Suprapubic skin (tissue), 4 donors: ENCODE measurements at regions not wholly inside any gene's neighbourhood (a gene's known extent, or its start where the extent isn't known, plus 50 kb on each side); places are given as distances from the start of the nearest gene placed in this dataset.

Source experiments
- DNase-seq, 2 donors: peaks; one replicate each; pipeline ENCODE4 v3.0.0-alpha.2; 2019; ENCODE audit warnings: low spot score in 2 of 2
- H3K27ac ChIP-seq: fragments of 200-600 bp; sonication (generic); one replicate; pipeline ENCODE4 v1.5.1; 2019
- H3K27me3 ChIP-seq: fragments of 200-600 bp; sonication (generic); one replicate; pipeline ENCODE4 v1.5.1; 2019
- H3K36me3 ChIP-seq: fragments of 200-600 bp; sonication (generic); one replicate; pipeline ENCODE4 v1.5.1; 2019
- H3K4me1 ChIP-seq: fragments of 200-600 bp; sonication (generic); one replicate; pipeline ENCODE4 v1.5.1; 2019
- H3K4me3 ChIP-seq: fragments of 200-600 bp; sonication (generic); one replicate; pipeline ENCODE4 v1.5.1; 2019; ENCODE audit warnings: mild to moderate bottlenecking
- H3K9me3 ChIP-seq: fragments of 200-600 bp; sonication (generic); one replicate; pipeline ENCODE4 v1.5.1; 2019
- EP300 ChIP-seq: sonication (generic); formaldehyde crosslinking; IDR thresholded peaks from one replicate; pipeline ENCODE4 v1.6.1; 2017; ENCODE audit warnings: antibody characterized with exemption
- POLR2A ChIP-seq, 2 donors: fragments of 450-650 bp; IDR thresholded peaks; one replicate each; pipeline ENCODE4 v1.6.1; 2017; ENCODE audit warnings: antibody characterized with exemption in 2 of 2, mild to moderate bottlenecking in 2 of 2, moderate library complexity in 2 of 2
- POLR2AphosphoS5 ChIP-seq, 3 donors: sonication (generic); formaldehyde crosslinking; IDR thresholded peaks; one replicate each; pipeline ENCODE4 v1.6.1; 2017; ENCODE audit warnings: antibody characterized with exemption in 3 of 3
- WGBS: methylation state at CpG from one replicate; pipeline ENCODE4 v1.1.5; 2018; 5-methylcytosine and 5-hydroxymethylcytosine counted together
- TF ChIP-seq, protein P1 (sequence below), 2 donors: fragments of 200-600 bp in 1 of 2; fragments of 450-650 bp in 1 of 2; sonication (generic) in 1 of 2; IDR thresholded peaks; one replicate each; pipeline ENCODE4 v1.5.1; 2016 to 2019; ENCODE audit warnings: antibody characterized with exemption in 2 of 2, mild to moderate bottlenecking in 1 of 2, moderate library complexity in 1 of 2

DNA sequence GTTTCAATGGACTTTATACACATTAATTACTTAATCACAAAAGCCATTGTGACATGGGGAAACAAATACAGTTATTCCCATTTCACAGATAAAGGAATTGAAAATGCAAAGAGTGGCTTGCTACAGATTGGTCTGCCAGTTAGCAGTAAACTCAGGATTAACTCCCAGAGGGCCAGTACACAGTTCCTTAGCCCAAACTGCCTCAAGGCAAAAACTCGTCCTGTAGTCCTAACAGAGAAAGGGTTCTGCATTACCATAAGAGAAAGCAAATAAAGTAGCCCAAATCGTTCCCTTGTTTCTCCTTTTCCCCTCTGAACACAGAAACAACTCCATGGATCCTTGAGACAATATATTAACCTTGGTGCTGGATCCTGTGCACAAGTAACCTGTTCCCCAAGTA, 274.4 kb downstream of the LRIG3 start:
- TF ChIP-seq POLR2AphosphoS5 (IDR thresholded peaks at IDR 0.05) (no peak), POLR2A (IDR thresholded peaks at IDR 0.05) (no peak), EP300 (no peak)
- TF ChIP-seq, protein P1, sequence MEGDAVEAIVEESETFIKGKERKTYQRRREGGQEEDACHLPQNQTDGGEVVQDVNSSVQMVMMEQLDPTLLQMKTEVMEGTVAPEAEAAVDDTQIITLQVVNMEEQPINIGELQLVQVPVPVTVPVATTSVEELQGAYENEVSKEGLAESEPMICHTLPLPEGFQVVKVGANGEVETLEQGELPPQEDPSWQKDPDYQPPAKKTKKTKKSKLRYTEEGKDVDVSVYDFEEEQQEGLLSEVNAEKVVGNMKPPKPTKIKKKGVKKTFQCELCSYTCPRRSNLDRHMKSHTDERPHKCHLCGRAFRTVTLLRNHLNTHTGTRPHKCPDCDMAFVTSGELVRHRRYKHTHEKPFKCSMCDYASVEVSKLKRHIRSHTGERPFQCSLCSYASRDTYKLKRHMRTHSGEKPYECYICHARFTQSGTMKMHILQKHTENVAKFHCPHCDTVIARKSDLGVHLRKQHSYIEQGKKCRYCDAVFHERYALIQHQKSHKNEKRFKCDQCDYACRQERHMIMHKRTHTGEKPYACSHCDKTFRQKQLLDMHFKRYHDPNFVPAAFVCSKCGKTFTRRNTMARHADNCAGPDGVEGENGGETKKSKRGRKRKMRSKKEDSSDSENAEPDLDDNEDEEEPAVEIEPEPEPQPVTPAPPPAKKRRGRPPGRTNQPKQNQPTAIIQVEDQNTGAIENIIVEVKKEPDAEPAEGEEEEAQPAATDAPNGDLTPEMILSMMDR (IDR thresholded peaks at IDR 0.05), result no peak
- 84% methylated on average over 2 of the region's 2 CpGs for WGBS

DNA sequence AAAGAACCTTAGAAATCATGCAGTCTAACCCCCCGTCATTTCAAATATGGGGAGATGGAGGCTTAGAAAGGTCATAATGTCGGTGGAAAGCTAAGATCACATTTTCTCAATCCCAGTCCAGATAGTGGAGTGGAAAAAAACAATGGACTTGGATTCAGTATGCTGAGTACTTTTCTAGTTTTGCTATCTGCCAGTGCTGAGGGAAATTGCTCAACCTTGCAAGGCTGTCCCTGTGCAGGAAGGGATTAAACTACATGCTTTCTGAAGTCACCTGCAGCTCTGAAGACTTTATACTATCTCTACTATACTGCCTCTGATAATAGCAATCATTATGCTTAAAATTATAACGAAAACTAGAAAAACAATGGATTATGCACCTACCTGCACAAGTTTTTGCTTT, 272.8 kb downstream of the LRIG3 start:
- peaks cover 7% of the 10 kb centered on the region for H3K4me1 ChIP-seq
- no peak for DNase-seq
- no peak overlapping the region for H3K4me3 ChIP-seq
- no peaks in the 10 kb centered on the region for H3K36me3 ChIP-seq
- WGBS, result 70% methylated on average over 3 of the region's 3 CpGs
- TF ChIP-seq EP300, result no peak
- TF ChIP-seq POLR2A (IDR thresholded peaks at IDR 0.05), result no peak
- TF ChIP-seq POLR2AphosphoS5 (IDR thresholded peaks at IDR 0.05), result no peak
- TF ChIP-seq, protein P1 (IDR thresholded peaks at IDR 0.05), result no peak
- H3K9me3 ChIP-seq, result no peaks in the 10 kb centered on the region
- no peaks in the 10 kb centered on the region for H3K27me3 ChIP-seq
- no peak overlapping the region for H3K27ac ChIP-seq

More for the DNA sequence above, 274.4 kb downstream of the LRIG3 start:
- Histone ChIP-seq H3K27me3 (no peaks in the 10 kb centered on the region), H3K4me3 (no peak overlapping the region), H3K36me3 (no peaks in the 10 kb centered on the region), H3K9me3 (no peaks in the 10 kb centered on the region), H3K27ac (no peak overlapping the region), H3K4me1 (peaks cover 7% of the 10 kb centered on the region)
- DNase-seq, result no peak

DNA sequence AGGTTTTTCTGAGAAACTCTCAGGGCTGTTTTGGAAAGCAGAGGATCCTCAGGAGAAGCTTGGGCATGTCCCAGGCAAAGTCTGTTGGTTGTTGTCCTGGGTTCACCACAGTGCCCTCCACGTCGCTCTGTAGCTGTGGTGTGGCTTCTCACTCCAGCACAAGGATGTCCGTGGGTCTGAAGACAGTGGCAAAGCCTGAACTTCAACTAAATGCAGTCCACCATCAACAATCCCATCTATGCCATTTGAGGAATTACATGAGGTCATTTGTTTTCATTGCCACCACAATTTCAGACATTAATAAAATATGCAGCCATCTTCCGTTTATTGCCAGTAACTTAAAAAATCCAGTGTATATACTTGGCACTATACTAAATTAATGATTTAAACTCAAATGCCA, 272.1 kb downstream of the LRIG3 start:
- no peak for DNase-seq
- Histone ChIP-seq H3K27me3 (no peaks in the 10 kb centered on the region), H3K4me1 (peaks cover 7% of the 10 kb centered on the region), H3K36me3 (no peaks in the 10 kb centered on the region), H3K9me3 (no peaks in the 10 kb centered on the region), H3K4me3 (no peak overlapping the region), H3K27ac (no peak overlapping the region)
- 38% methylated on average over 4 of the region's 4 CpGs for WGBS
- TF ChIP-seq POLR2A (IDR thresholded peaks at IDR 0.05), result no peak
- TF ChIP-seq EP300, result no peak

DNA sequence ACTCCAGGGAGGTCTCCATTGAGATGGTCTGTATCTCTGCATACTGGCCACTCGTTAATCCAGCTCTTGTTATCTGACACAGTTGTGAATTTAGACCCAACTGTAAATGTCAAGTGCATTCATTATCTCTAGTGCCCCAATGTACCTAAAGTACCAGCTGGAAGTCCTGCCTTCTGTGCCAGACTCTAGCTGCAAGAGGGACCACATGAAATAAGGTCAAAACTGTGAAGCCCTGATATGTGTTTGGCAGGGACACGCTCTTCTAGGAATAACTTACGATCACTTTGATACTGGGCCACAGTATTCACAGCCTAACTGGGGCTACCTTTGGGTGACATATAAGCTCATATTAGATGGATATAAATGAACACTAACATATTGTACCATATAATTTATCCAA, 268.5 kb downstream of the LRIG3 start:
- Histone ChIP-seq H3K4me1 (peaks cover 3% of the 10 kb centered on the region), H3K9me3 (no peaks in the 10 kb centered on the region), H3K4me3 (no peak overlapping the region), H3K27me3 (no peaks in the 10 kb centered on the region), H3K36me3 (no peaks in the 10 kb centered on the region), H3K27ac (no peak overlapping the region)
- 97% methylated on average over 3 of the region's 3 CpGs for WGBS
- DNase-seq, result no peak
- TF ChIP-seq, protein P1 (IDR thresholded peaks at IDR 0.05), result no peak
- TF ChIP-seq POLR2A (IDR thresholded peaks at IDR 0.05) (no peak), POLR2AphosphoS5 (IDR thresholded peaks at IDR 0.05) (no peak), EP300 (no peak)

DNA sequence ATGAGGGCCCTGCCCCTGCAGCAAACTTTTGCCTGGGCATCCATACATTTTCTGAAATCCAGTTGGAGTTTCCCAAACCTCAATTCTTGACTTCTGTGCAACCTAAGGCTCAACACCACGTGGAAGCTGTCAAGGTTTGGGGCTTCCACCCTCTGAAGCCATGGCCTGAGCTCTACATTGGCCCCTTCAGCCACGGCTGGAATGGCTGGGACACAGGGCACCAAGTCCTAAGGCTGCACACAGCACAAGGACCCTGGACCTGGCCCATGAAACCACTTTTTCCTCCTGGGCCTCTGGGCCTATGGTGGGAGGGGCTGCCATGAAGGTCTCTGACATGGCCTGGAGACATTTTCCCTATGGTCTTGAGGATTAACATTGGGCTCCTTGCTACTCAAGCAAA, 266.3 kb downstream of the LRIG3 start:
- H3K27ac ChIP-seq, result no peak overlapping the region
- H3K4me3 ChIP-seq, result no peak overlapping the region
- no peak for DNase-seq
- 69% methylated on average over 2 of the region's 2 CpGs for WGBS
- H3K4me1 ChIP-seq, result no peaks in the 10 kb centered on the region
- no peaks in the 10 kb centered on the region for H3K27me3 ChIP-seq
- TF ChIP-seq, protein P1 (IDR thresholded peaks at IDR 0.05), result no peak
- TF ChIP-seq POLR2AphosphoS5 (IDR thresholded peaks at IDR 0.05) (no peak), EP300 (no peak), POLR2A (IDR thresholded peaks at IDR 0.05) (no peak)
- no peaks in the 10 kb centered on the region for H3K9me3 ChIP-seq
- H3K36me3 ChIP-seq, result no peaks in the 10 kb centered on the region

DNA sequence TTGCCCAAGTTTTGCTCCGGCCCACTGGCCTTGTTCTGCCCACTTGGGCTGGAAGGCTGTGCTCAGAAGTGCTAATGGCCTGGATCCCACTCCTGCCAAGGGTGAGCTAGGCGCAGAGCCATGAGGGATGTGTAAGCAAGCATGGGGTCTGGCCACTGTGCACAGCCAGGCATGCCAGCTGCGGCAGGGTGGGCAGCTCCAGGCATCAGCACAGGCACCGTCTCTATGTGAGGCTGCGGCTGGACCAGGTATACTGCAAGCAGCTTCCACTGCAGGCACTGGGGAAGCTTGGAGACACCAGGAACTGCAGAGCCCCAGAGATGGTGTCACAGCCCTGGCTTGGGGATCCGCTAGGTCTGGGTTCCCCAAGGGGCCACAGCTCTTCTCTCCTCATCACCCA, 264.9 kb downstream of the LRIG3 start:
- WGBS, result 78% methylated on average over 1 of the region's 6 CpGs
- no peak for TF ChIP-seq POLR2A (IDR thresholded peaks at IDR 0.05)
- TF ChIP-seq POLR2AphosphoS5 (IDR thresholded peaks at IDR 0.05), result no peak
- TF ChIP-seq, protein P1 (IDR thresholded peaks at IDR 0.05), result no peak
- no peak for TF ChIP-seq EP300

More for the DNA sequence above, 264.9 kb downstream of the LRIG3 start:
- no peak overlapping the region for H3K4me3 ChIP-seq
- H3K27ac ChIP-seq, result no peak overlapping the region
- DNase-seq, result no peak
- no peaks in the 10 kb centered on the region for H3K4me1 ChIP-seq
- no peaks in the 10 kb centered on the region for H3K27me3 ChIP-seq
- H3K9me3 ChIP-seq, result no peaks in the 10 kb centered on the region
- no peaks in the 10 kb centered on the region for H3K36me3 ChIP-seq
